Hepatocyte (in vitro differentiated cells): ENCODE measurements at regions not wholly inside any gene's neighbourhood (a gene's known extent, or its start where the extent isn't known, plus 50 kb on each side); places are given as distances from the start of the nearest gene placed in this dataset.

Experiments
- EZH2 ChIP-seq: fragments of 200-600 bp; sonication (generic); IDR thresholded peaks from 2 replicates; pipeline ENCODE4 v1.6.1; 2016; ENCODE audit warnings: antibody characterized with exemption, mild to moderate bottlenecking, borderline replicate concordance
- EZH2phosphoT487 ChIP-seq: fragments of 200-600 bp; sonication (generic); IDR thresholded peaks from one replicate; pipeline ENCODE4 v1.6.1; 2018; ENCODE audit warnings: antibody characterized with exemption, mild to moderate bottlenecking, low read depth, moderate library complexity; ENCODE audit not compliant: unreplicated experiment, severe bottlenecking
- TF ChIP-seq, protein P1 (sequence below): fragments of 200-600 bp; sonication (generic); IDR thresholded peaks from 2 replicates; pipeline ENCODE4 v1.5.1; 2016; ENCODE audit warnings: antibody characterized with exemption, mild to moderate bottlenecking; ENCODE audit not compliant: poor library complexity

DNA sequence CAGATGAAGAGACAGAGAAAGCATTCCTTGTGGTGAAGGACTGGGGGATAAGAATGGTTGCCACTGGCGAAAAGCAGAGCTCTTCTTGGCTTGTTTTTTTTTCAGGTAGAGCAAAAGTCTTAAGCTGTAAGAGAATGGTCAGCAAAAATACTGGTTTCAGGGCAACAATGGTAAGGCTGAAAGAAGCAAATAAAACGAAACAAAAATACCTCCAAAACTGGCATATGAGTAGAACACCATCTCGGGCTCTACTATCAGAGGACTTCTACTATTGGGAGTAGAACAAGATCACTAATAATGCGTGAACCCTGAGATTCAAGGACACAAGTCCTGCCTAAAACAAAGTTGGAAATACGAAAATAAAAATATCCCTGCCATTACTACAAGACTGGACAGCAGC is 1823.2 kb upstream of the CDH6 start:
- TF ChIP-seq, protein P1, sequence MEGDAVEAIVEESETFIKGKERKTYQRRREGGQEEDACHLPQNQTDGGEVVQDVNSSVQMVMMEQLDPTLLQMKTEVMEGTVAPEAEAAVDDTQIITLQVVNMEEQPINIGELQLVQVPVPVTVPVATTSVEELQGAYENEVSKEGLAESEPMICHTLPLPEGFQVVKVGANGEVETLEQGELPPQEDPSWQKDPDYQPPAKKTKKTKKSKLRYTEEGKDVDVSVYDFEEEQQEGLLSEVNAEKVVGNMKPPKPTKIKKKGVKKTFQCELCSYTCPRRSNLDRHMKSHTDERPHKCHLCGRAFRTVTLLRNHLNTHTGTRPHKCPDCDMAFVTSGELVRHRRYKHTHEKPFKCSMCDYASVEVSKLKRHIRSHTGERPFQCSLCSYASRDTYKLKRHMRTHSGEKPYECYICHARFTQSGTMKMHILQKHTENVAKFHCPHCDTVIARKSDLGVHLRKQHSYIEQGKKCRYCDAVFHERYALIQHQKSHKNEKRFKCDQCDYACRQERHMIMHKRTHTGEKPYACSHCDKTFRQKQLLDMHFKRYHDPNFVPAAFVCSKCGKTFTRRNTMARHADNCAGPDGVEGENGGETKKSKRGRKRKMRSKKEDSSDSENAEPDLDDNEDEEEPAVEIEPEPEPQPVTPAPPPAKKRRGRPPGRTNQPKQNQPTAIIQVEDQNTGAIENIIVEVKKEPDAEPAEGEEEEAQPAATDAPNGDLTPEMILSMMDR, result no peak
- TF ChIP-seq EZH2phosphoT487 (no peak), EZH2 (no peak)
